ENCODE measurements at regions not wholly inside any gene's neighbourhood (a gene's known extent, or its start where the extent isn't known, plus 50 kb on each side); places are given as distances from the start of the nearest gene placed in this dataset.

- H3K4me1 ChIP-seq (ENCODE audit: control insufficient read depth, insufficient read depth, low read length), result no peaks in the 10 kb centered on the region
- intact Hi-C loops (cut with micrococcal nuclease; ENCODE audit: unreplicated experiment), result no loop called here
- DNase-seq (ENCODE audit: low read depth, low spot score), result no peak
- ChIA-PET CTCF (no interaction called here), SMC1A (ENCODE audit: uncharacterized antibody, unreplicated experiment) (no interaction called here), POLR2A (no interaction called here), RAD21 (ENCODE audit: unreplicated experiment) (no interaction called here)
- H3K27me3 ChIP-seq (replicated peaks in 1 of 2; ENCODE audit: control insufficient read depth in 2 of 2, insufficient read depth in 2 of 2, low read length in 1 of 2), result no peaks in the 10 kb centered on the region
- ATAC-seq, result no peak
- in situ Hi-C loops (cut with MboI), result no loop called here
- TF ChIP-seq MEF2A (IDR thresholded peaks at IDR 0.05; ENCODE audit: insufficient read depth, low read depth, low read length), result no peak
- TF ChIP-seq EGR1 (IDR thresholded peaks at IDR 0.05; ENCODE audit: borderline replicate concordance in 1 of 2, low read depth in 2 of 2, low read length in 2 of 2), result no peak
- no peak for TF ChIP-seq HDGF (IDR thresholded peaks at IDR 0.05)
- TF ChIP-seq TCF3 (IDR thresholded peaks at IDR 0.05; ENCODE audit: borderline replicate concordance, insufficient read depth, low read depth, low read length), result no peak
- TF ChIP-seq SMC3 (IDR thresholded peaks at IDR 0.05; ENCODE audit: borderline replicate concordance, low read length), result no peak
- no peak for TF ChIP-seq DPF2 (IDR thresholded peaks at IDR 0.05)
- TF ChIP-seq PAX8 (IDR thresholded peaks at IDR 0.05), result no peak
- no peak for TF ChIP-seq RFX5 (IDR thresholded peaks at IDR 0.05; ENCODE audit: low read depth, low read length)
- TF ChIP-seq RAD21 (IDR thresholded peaks at IDR 0.05; ENCODE audit: insufficient read depth, low read depth, low read length), result no peak
- TF ChIP-seq, protein P1, sequence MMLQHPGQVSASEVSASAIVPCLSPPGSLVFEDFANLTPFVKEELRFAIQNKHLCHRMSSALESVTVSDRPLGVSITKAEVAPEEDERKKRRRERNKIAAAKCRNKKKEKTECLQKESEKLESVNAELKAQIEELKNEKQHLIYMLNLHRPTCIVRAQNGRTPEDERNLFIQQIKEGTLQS (IDR thresholded peaks at IDR 0.05; ENCODE audit: borderline replicate concordance, extremely low read depth, low read depth, low read length), result no peak
- no peaks in the 10 kb centered on the region for H3K79me2 ChIP-seq (ENCODE audit: control insufficient read depth, insufficient read depth, low read length)
- no TSS peak for BruUV-seq (replicated peaks)
- no peak overlapping the region for H3K4me3 ChIP-seq
- no peak overlapping the region for H3K9ac ChIP-seq (ENCODE audit: control insufficient read depth, insufficient read depth, low read length)
- FAIRE-seq, result no peak
- H3K36me3 ChIP-seq (ENCODE audit: control insufficient read depth in 2 of 2, insufficient read depth in 2 of 2, low read length in 1 of 2), result no peaks in the 10 kb centered on the region
- 18% methylated on average over 1 of the region's 1 CpG for WGBS (ENCODE audit: insufficient coverage, insufficient replicate concordance, low lambda C conversion rate, missing lambda C conversion rate)
- H3K9me3 ChIP-seq (replicated peaks; ENCODE audit: control insufficient read depth, insufficient read depth, low read length), result no peaks in the 10 kb centered on the region
- H3K4me2 ChIP-seq (ENCODE audit: control insufficient read depth, insufficient read depth), result no peak overlapping the region
- H4K20me1 ChIP-seq (ENCODE audit: control insufficient read depth, insufficient read depth), result no peaks in the 10 kb centered on the region
- no peak overlapping the region for H3K27ac ChIP-seq (ENCODE audit: control insufficient read depth, insufficient read depth)
- H2AFZ ChIP-seq (ENCODE audit: control insufficient read depth, low read depth, low read length), result no peak overlapping the region
Observed at GRCh38 chr2:13103151-13103550, 386.4 kb downstream of the TRIB2 start.
